Glutamatergic neuron (in vitro differentiated cells): ENCODE measurements at regions not wholly inside any gene's neighbourhood (a gene's known extent, or its start where the extent isn't known, plus 50 kb on each side); places are given as distances from the start of the nearest gene placed in this dataset.

Source experiments
- DNase-seq: peaks from one replicate; pipeline ENCODE4 v3.0.0; 2022
- H3K27ac Mint-ChIP-seq: one replicate; pipeline ENCODE4 v1.8.0; 2020; ENCODE audit warnings: mild to moderate bottlenecking, mixed read lengths, inconsistent platforms; ENCODE audit not compliant: unreplicated experiment
- H3K27me3 Mint-ChIP-seq: one replicate; pipeline ENCODE4 v1.8.0; 2020; ENCODE audit warnings: mild to moderate bottlenecking, moderate library complexity, mixed read lengths, inconsistent platforms; ENCODE audit not compliant: unreplicated experiment
- H3K36me3 Mint-ChIP-seq: one replicate; pipeline ENCODE4 v1.8.0; 2020; ENCODE audit warnings: mild to moderate bottlenecking, mixed read lengths, inconsistent platforms; ENCODE audit not compliant: unreplicated experiment
- H3K4me1 Mint-ChIP-seq: one replicate; pipeline ENCODE4 v1.8.0; 2020; ENCODE audit warnings: mild to moderate bottlenecking, low read depth, mixed read lengths, inconsistent platforms; ENCODE audit not compliant: unreplicated experiment
- H3K4me3 Mint-ChIP-seq: one replicate; pipeline ENCODE4 v1.8.0; 2020; ENCODE audit warnings: mild to moderate bottlenecking, mixed read lengths, inconsistent platforms; ENCODE audit not compliant: unreplicated experiment
- H3K9me3 Mint-ChIP-seq: one replicate; pipeline ENCODE4 v1.8.0; 2020; ENCODE audit warnings: mild to moderate bottlenecking, moderate library complexity, mixed read lengths, inconsistent platforms; ENCODE audit not compliant: unreplicated experiment
- TF ChIP-seq, protein P1 (sequence below): fragments of 200-600 bp; sonication (generic); IDR thresholded peaks from one replicate; pipeline ENCODE4 v1.5.0; 2021; ENCODE audit not compliant: partially characterized antibody, unreplicated experiment

DNA sequence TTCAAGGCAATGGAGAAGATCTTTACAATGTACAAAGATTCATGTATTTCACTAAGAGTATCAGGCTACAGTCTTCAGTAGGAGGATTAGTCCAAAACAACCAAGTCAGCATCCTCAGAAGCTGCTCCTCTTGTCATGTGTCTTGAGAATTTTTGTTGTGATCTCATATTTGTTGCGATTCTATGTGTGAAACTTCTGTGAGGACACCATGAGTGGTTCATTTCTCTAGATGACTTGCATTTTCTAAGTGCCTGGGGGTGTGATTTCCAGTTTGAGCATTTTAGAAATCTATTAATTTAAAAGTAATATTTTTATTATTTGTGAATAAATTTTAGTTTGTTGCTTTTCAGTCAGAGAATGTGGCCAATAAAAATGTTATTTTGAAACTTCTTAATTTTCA is 94.5 kb downstream of the RAP2A start:
- Mint-ChIP-seq H3K27me3 (no peaks in the 10 kb centered on the region), H3K4me1 (no peaks in the 10 kb centered on the region), H3K9me3 (no peaks in the 10 kb centered on the region)

DNA sequence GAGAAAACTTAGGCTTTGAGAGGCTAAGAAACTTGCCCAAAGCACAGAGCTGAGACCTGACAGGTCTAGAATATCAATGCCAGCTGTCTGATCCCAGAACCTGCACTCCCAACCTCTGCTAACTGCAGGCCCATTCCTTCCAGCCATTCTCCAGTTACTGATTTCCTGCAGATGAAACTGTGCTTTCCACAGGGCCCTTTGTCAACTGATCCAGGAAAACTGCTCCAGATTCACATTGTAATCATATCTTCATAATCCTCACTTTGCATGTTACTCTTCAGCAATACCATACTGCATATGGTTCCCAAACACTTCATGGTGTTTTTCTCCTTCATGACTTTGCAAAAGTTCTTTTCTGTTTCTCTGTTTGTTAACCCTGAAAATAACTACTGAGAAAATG is 100.6 kb downstream of the RAP2A start:
- Mint-ChIP-seq H3K27ac (no peak overlapping the region), H3K9me3 (no peaks in the 10 kb centered on the region), H3K4me3 (no peak overlapping the region), H3K4me1 (no peaks in the 10 kb centered on the region), H3K27me3 (peaks cover 2% of the 10 kb centered on the region), H3K36me3 (no peaks in the 10 kb centered on the region)
- DNase-seq, result no peak
- TF ChIP-seq, protein P1, sequence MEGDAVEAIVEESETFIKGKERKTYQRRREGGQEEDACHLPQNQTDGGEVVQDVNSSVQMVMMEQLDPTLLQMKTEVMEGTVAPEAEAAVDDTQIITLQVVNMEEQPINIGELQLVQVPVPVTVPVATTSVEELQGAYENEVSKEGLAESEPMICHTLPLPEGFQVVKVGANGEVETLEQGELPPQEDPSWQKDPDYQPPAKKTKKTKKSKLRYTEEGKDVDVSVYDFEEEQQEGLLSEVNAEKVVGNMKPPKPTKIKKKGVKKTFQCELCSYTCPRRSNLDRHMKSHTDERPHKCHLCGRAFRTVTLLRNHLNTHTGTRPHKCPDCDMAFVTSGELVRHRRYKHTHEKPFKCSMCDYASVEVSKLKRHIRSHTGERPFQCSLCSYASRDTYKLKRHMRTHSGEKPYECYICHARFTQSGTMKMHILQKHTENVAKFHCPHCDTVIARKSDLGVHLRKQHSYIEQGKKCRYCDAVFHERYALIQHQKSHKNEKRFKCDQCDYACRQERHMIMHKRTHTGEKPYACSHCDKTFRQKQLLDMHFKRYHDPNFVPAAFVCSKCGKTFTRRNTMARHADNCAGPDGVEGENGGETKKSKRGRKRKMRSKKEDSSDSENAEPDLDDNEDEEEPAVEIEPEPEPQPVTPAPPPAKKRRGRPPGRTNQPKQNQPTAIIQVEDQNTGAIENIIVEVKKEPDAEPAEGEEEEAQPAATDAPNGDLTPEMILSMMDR, result no peak

More for the DNA sequence above, 94.5 kb downstream of the RAP2A start:
- TF ChIP-seq, protein P1, result no peak
- Mint-ChIP-seq H3K4me3 (no peak overlapping the region), H3K36me3 (no peaks in the 10 kb centered on the region), H3K27ac (no peak overlapping the region)
- no peak for DNase-seq

DNA sequence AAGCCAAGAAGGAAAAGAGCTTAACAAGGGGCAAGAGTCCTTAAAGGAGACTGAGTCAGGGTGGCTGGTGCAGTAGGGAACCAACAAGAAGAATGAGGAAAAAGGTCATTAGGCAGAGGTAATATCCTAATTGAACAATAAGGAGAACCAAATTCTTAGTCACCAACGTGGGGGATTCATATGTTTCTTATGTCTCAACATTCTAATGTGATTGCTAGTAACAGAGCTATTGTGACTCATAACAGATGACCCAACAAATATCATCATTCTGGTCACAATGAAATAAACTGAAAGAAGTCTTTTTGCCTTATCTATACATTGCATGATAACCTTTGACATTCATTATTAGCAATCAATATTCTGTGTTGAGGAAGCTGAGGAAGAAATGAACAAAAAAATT is 101.6 kb downstream of the RAP2A start:
- DNase-seq, result no peak

DNA sequence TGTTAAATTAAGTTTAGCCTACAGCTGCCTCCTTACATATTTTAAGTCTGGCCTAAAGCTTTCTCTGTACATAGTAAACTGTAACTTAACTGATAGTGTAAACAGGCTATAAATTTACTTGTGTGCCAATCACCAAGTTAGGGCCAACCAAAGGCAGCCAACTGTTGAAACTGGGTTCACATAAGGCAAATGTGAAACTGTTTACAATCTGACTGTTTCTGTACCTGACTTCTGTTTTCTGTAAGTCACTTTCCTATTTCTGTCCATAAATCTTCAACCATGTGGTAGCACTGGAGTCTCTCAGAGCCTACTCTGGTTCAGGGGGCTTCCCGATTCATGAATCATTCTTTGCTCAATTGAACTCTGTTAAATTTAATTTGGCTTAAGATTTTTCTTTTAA is 103.1 kb downstream of the RAP2A start:
- H3K36me3 Mint-ChIP-seq, result no peaks in the 10 kb centered on the region
- TF ChIP-seq, protein P1, result no peak
- H3K27me3 Mint-ChIP-seq, result peaks cover 2% of the 10 kb centered on the region
- H3K27ac Mint-ChIP-seq, result no peak overlapping the region
- DNase-seq, result no peak
- no peaks in the 10 kb centered on the region for H3K9me3 Mint-ChIP-seq
- H3K4me3 Mint-ChIP-seq, result no peak overlapping the region
- no peaks in the 10 kb centered on the region for H3K4me1 Mint-ChIP-seq

More for the DNA sequence above, 101.6 kb downstream of the RAP2A start:
- no peaks in the 10 kb centered on the region for H3K36me3 Mint-ChIP-seq
- no peaks in the 10 kb centered on the region for H3K4me1 Mint-ChIP-seq
- no peak overlapping the region for H3K27ac Mint-ChIP-seq
- H3K27me3 Mint-ChIP-seq, result peaks cover 2% of the 10 kb centered on the region
- TF ChIP-seq, protein P1, result no peak
- no peaks in the 10 kb centered on the region for H3K9me3 Mint-ChIP-seq
- H3K4me3 Mint-ChIP-seq, result no peak overlapping the region

DNA sequence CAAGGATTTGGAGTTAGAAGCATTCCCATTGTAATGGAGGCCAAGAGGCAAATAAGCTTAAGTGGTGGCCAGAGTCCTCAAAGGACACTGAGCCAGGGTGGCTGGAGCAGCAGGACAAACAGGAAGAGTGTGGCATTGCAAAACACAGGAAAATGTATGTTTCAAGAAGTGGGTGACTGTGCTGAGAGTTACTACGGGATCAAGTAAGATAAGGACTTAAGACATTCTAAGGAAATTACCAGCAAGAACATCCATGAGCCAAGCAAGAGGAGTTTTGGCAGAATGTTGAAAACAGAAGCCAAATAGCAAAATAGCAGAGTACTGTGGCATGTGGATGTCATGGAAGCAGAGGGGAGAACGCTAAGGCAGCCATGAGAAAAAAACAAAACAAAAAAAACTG is 104.2 kb downstream of the RAP2A start:
- no peaks in the 10 kb centered on the region for H3K4me1 Mint-ChIP-seq
- no peak overlapping the region for H3K27ac Mint-ChIP-seq
- DNase-seq, result no peak
- no peak overlapping the region for H3K4me3 Mint-ChIP-seq
- no peaks in the 10 kb centered on the region for H3K36me3 Mint-ChIP-seq
- no peaks in the 10 kb centered on the region for H3K9me3 Mint-ChIP-seq
- H3K27me3 Mint-ChIP-seq, result peaks cover 2% of the 10 kb centered on the region
- TF ChIP-seq, protein P1, result no peak
